Esophagus (tissue), 2 donors: ENCODE measurements at regions not wholly inside any gene's neighbourhood (a gene's known extent, or its start where the extent isn't known, plus 50 kb on each side); places are given as distances from the start of the nearest gene placed in this dataset.
"Not testable (repeated sequence)": the region's sequence is repeated elsewhere in the genome, so short reads cannot be mapped to it uniquely, and the experiment has no call there.

Experiments
- H3K27ac ChIP-seq, 2 donors: one replicate each; pipeline ENCODE4 v1.5.1; 2013; ENCODE audit warnings: low read depth in 2 of 2, mild to moderate bottlenecking in 2 of 2, inconsistent platforms in 1 of 2, low read length in 1 of 2, moderate library complexity in 1 of 2
- H3K27me3 ChIP-seq, 2 donors: one replicate each; pipeline ENCODE4 v1.6.1; 2013; ENCODE audit warnings: low read length in 2 of 2, control low read depth in 1 of 2, mild to moderate bottlenecking in 1 of 2; ENCODE audit not compliant: insufficient read depth in 2 of 2, control insufficient read depth in 1 of 2
- H3K36me3 ChIP-seq, 2 donors: one replicate each; pipeline ENCODE4 v1.6.1; 2013; ENCODE audit warnings: low read length in 1 of 2; ENCODE audit not compliant: control insufficient read depth in 2 of 2, insufficient read depth in 2 of 2
- H3K4me1 ChIP-seq, 2 donors: one replicate each; pipeline ENCODE4 v1.6.1; 2013; ENCODE audit warnings: low read length in 1 of 2; ENCODE audit not compliant: control insufficient read depth in 2 of 2, insufficient read depth in 2 of 2
- H3K4me3 ChIP-seq, 2 donors: one replicate each; pipeline ENCODE4 v1.5.1; 2013; ENCODE audit warnings: low read length in 2 of 2, mild to moderate bottlenecking in 2 of 2, low read depth in 1 of 2, moderate library complexity in 1 of 2
- H3K9me3 ChIP-seq, 2 donors: one replicate each; pipeline ENCODE4 v1.6.1; 2013; ENCODE audit warnings: mild to moderate bottlenecking in 2 of 2, low read depth in 1 of 2, low read length in 1 of 2, moderate library complexity in 1 of 2; ENCODE audit not compliant: control insufficient read depth in 2 of 2, insufficient read depth in 1 of 2
- WGBS, 2 donors: extraction: QIAGEN DNeasy Blood & Tissue Kit; methylation state at CpG; one replicate each; pipeline ENCODE4 v1.1.7; 2013; 5-methylcytosine and 5-hydroxymethylcytosine counted together
- donor health status: healthy with polysubstance abuse.
- donor health status: Bipolar disorder and iron deficiency.

GRCh38 chr13:84739021-84739420, 856.7 kb upstream of the SLITRK1 start:
- no peaks in the 10 kb centered on the region for H3K36me3 ChIP-seq
- H3K27ac ChIP-seq: no peak overlapping the region
- no peak overlapping the region for H3K4me3 ChIP-seq
- 50 to 56% methylated on average over 2 of the region's 2 CpGs for WGBS, 2 donors
- no peaks in the 10 kb centered on the region for H3K4me1 ChIP-seq
- H3K9me3 ChIP-seq: no peaks in the 10 kb centered on the region
- no peaks in the 10 kb centered on the region for H3K27me3 ChIP-seq

- WGBS, 2 donors: 48 to 52% methylated on average over 1 of the region's 1 CpG
- no peaks in the 10 kb centered on the region for H3K36me3 ChIP-seq
Measured at GRCh38 chr13:84737661-84738060, 855.4 kb upstream of the SLITRK1 start.

GRCh38 chr13:84730376-84730775, 848.1 kb upstream of the SLITRK1 start:
- Histone ChIP-seq H3K27me3 (no peaks in the 10 kb centered on the region), H3K4me3 (no peak overlapping the region), H3K4me1 (no peaks in the 10 kb centered on the region), H3K27ac (no peak overlapping the region), H3K9me3 (no peaks in the 10 kb centered on the region), H3K36me3 (no peaks in the 10 kb centered on the region)
- WGBS, 2 donors: 42 to 44% methylated on average over 2 of the region's 2 CpGs

More at GRCh38 chr13:84737661-84738060, 855.4 kb upstream of the SLITRK1 start:
- no peaks in the 10 kb centered on the region for H3K4me1 ChIP-seq
- no peaks in the 10 kb centered on the region for H3K9me3 ChIP-seq
- no peak overlapping the region for H3K4me3 ChIP-seq
- H3K27ac ChIP-seq: no peak overlapping the region
- no peaks in the 10 kb centered on the region for H3K27me3 ChIP-seq

- 88 to 91% methylated on average over 2 of the region's 2 CpGs for WGBS, 2 donors
- H3K9me3 ChIP-seq: no peaks in the 10 kb centered on the region
- no peaks in the 10 kb centered on the region for H3K27me3 ChIP-seq
Measured at GRCh38 chr13:84705982-84706710, 823.9 kb upstream of the SLITRK1 start.

GRCh38 chr13:84702174-84702573, 819.9 kb upstream of the SLITRK1 start:
- Histone ChIP-seq H3K36me3 (no peaks in the 10 kb centered on the region), H3K9me3 (no peaks in the 10 kb centered on the region), H3K4me3 (no peak overlapping the region), H3K27ac (no peak overlapping the region), H3K4me1 (no peaks in the 10 kb centered on the region), H3K27me3 (no peaks in the 10 kb centered on the region)
- WGBS, 2 donors: 88 to 89% methylated on average over 11 of the region's 11 CpGs

More at GRCh38 chr13:84705982-84706710, 823.9 kb upstream of the SLITRK1 start:
- no peak overlapping the region for H3K27ac ChIP-seq
- no peaks in the 10 kb centered on the region for H3K36me3 ChIP-seq
- H3K4me1 ChIP-seq: no peaks in the 10 kb centered on the region
- no peak overlapping the region for H3K4me3 ChIP-seq

GRCh38 chr13:84697591-84697990, 815.3 kb upstream of the SLITRK1 start:
- not testable (repeated sequence) for H3K4me3 ChIP-seq, H3K27me3 ChIP-seq, H3K9me3 ChIP-seq, H3K27ac ChIP-seq, H3K36me3 ChIP-seq, H3K4me1 ChIP-seq
- WGBS, 2 donors: 30 to 39% methylated on average over 1 of the region's 1 CpG

- H3K36me3 ChIP-seq: no peaks in the 10 kb centered on the region
- H3K4me1 ChIP-seq: no peaks in the 10 kb centered on the region
- no peak overlapping the region for H3K27ac ChIP-seq
- no peaks in the 10 kb centered on the region for H3K27me3 ChIP-seq
- H3K4me3 ChIP-seq: no peak overlapping the region
- 67 to 83% methylated on average over 5 of the region's 5 CpGs for WGBS, 2 donors
- H3K9me3 ChIP-seq: peaks cover 0 to 3% of the 10 kb centered on the region in 2 donors
Measured at GRCh38 chr13:84686973-84687372, 804.7 kb upstream of the SLITRK1 start.

- Histone ChIP-seq H3K4me1 (no peaks in the 10 kb centered on the region), H3K27me3 (no peaks in the 10 kb centered on the region), H3K27ac (no peak overlapping the region), H3K4me3 (no peak overlapping the region), H3K36me3 (no peaks in the 10 kb centered on the region), H3K9me3 (peaks cover 0 to 3% of the 10 kb centered on the region in 2 donors)
- WGBS, 2 donors: 70 to 79% methylated on average over 1 of the region's 1 CpG
Measured at GRCh38 chr13:84686458-84686857, 804.2 kb upstream of the SLITRK1 start.

- H3K4me1 ChIP-seq: no peaks in the 10 kb centered on the region
- no peaks in the 10 kb centered on the region for H3K27me3 ChIP-seq
- H3K27ac ChIP-seq: no peak overlapping the region
- 79 to 85% methylated on average over 6 of the region's 6 CpGs for WGBS, 2 donors
- H3K4me3 ChIP-seq: no peak overlapping the region
- H3K9me3 ChIP-seq: peaks cover 0 to 3% of the 10 kb centered on the region in 2 donors
- H3K36me3 ChIP-seq: no peaks in the 10 kb centered on the region
Measured at GRCh38 chr13:84684804-84685203, 802.5 kb upstream of the SLITRK1 start.

GRCh38 chr13:84684048-84684662, 801.9 kb upstream of the SLITRK1 start:
- H3K4me1 ChIP-seq: no peaks in the 10 kb centered on the region
- H3K4me3 ChIP-seq: no peak overlapping the region
- WGBS, 2 donors: 54 to 56% methylated on average over 3 of the region's 3 CpGs
- H3K9me3 ChIP-seq: peaks cover 0 to 3% of the 10 kb centered on the region in 2 donors
- no peak overlapping the region for H3K27ac ChIP-seq
- H3K36me3 ChIP-seq: no peaks in the 10 kb centered on the region
- no peaks in the 10 kb centered on the region for H3K27me3 ChIP-seq
